HFFc6 (cell line): ENCODE measurements at regions not wholly inside any gene's neighbourhood (a gene's known extent, or its start where the extent isn't known, plus 50 kb on each side); places are given as distances from the start of the nearest gene placed in this dataset.

ENCODE experiments used
- DNase-seq: peaks from one replicate; pipeline ENCODE4 v3.0.0-alpha.2; 2018
- H3K27ac Mint-ChIP-seq: 2 replicates; pipeline ENCODE4 v1.8.0; 2020; ENCODE audit warnings: mild to moderate bottlenecking, mixed read lengths
- H3K27me3 Mint-ChIP-seq: 2 replicates; pipeline ENCODE4 v1.8.0; 2021; ENCODE audit warnings: mild to moderate bottlenecking, moderate library complexity, mixed read lengths; ENCODE audit not compliant: insufficient read depth
- H3K36me3 Mint-ChIP-seq: 2 replicates; pipeline ENCODE4 v1.8.0; 2021; ENCODE audit warnings: low read depth, mixed read lengths
- H3K4me1 Mint-ChIP-seq: 2 replicates; pipeline ENCODE4 v1.8.0; 2020; ENCODE audit warnings: low read depth, mixed read lengths
- H3K4me3 Mint-ChIP-seq: 2 replicates; pipeline ENCODE4 v1.8.0; 2020; ENCODE audit warnings: mild to moderate bottlenecking, moderate library complexity, mixed read lengths
- H3K9me3 Mint-ChIP-seq: 2 replicates; pipeline ENCODE4 v1.8.0; 2020; ENCODE audit warnings: mild to moderate bottlenecking, mixed read lengths
- CTCF ChIP-seq: fragments of 200-600 bp; sonication (generic); IDR thresholded peaks from 2 replicates; pipeline ENCODE4 v1.5.0; 2021; ENCODE audit warnings: antibody characterized with exemption, mild to moderate bottlenecking

DNA sequence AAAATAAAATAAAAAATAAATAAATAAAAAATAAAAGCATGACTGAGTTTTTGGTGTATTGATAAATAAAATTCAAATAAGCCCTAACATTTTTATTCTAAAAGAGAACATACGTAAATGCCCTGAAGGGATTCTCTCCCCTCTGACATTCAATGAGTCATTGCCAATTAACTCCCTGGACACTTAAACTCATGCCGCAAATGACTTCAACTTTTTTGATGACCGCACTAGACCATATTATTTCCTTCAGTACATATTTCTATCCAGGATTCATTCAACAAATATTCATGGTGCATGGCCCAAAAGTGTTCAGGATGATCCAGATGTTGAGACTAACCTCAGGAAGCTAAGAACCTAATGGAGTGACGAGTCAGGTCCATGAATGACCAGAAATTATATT lies 195.9 kb upstream of the LRRN1 start:
- no peak for DNase-seq
- peaks cover 26% of the 10 kb centered on the region for H3K9me3 Mint-ChIP-seq

GRCh38 chr3:3600665-3601340 lies 198.4 kb upstream of the LRRN1 start:
- no peak for DNase-seq
- no peak overlapping the region for H3K4me3 Mint-ChIP-seq
- no peaks in the 10 kb centered on the region for H3K4me1 Mint-ChIP-seq
- no peaks in the 10 kb centered on the region for H3K27me3 Mint-ChIP-seq
- H3K27ac Mint-ChIP-seq = no peak overlapping the region
- H3K36me3 Mint-ChIP-seq = no peaks in the 10 kb centered on the region
- TF ChIP-seq CTCF = no peak
- H3K9me3 Mint-ChIP-seq = peaks cover 9% of the 10 kb centered on the region

More for the DNA sequence above, 195.9 kb upstream of the LRRN1 start:
- no peak for TF ChIP-seq CTCF
- Mint-ChIP-seq H3K4me3 (no peak overlapping the region), H3K27me3 (no peaks in the 10 kb centered on the region), H3K4me1 (no peaks in the 10 kb centered on the region), H3K36me3 (no peaks in the 10 kb centered on the region), H3K27ac (no peak overlapping the region)

DNA sequence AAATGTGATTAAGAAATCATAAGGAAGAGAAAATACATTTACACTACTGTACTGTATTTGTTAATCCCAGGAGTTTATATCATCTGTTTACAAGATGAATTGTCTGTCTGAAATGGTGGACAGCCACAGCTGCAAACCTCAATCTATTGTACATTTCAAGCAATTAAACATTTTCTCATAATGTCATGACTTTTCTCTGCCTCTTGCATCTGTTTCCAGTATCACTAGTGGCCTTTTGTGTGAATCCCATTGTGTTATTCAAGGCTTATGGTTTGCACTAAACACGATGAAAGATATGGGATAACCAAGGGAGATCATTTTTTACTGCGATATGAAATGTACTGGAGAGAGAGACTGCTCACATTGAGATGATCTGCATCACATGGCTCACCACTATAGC lies 200.2 kb upstream of the LRRN1 start:
- Mint-ChIP-seq H3K4me1 (no peaks in the 10 kb centered on the region), H3K27me3 (no peaks in the 10 kb centered on the region), H3K27ac (no peak overlapping the region), H3K36me3 (no peaks in the 10 kb centered on the region), H3K9me3 (peaks cover 7% of the 10 kb centered on the region), H3K4me3 (no peak overlapping the region)
- DNase-seq = no peak
- TF ChIP-seq CTCF = no peak

GRCh38 chr3:3594986-3595385 lies 204.2 kb upstream of the LRRN1 start:
- TF ChIP-seq CTCF = no peak
- Mint-ChIP-seq H3K4me1 (no peaks in the 10 kb centered on the region), H3K4me3 (no peak overlapping the region), H3K36me3 (no peaks in the 10 kb centered on the region), H3K9me3 (peaks cover 16% of the 10 kb centered on the region; the same call in 1 of the 2 replicates), H3K27ac (no peak overlapping the region), H3K27me3 (no peaks in the 10 kb centered on the region)
- no peak for DNase-seq

GRCh38 chr3:3589715-3590130 lies 209.5 kb upstream of the LRRN1 start:
- H3K27me3 Mint-ChIP-seq = no peaks in the 10 kb centered on the region
- no peak overlapping the region for H3K4me3 Mint-ChIP-seq
- H3K9me3 Mint-ChIP-seq = peaks cover 43% of the 10 kb centered on the region
- no peaks in the 10 kb centered on the region for H3K36me3 Mint-ChIP-seq
- no peaks in the 10 kb centered on the region for H3K4me1 Mint-ChIP-seq
- no peak for TF ChIP-seq CTCF
- no peak overlapping the region for H3K27ac Mint-ChIP-seq
- DNase-seq = no peak

DNA sequence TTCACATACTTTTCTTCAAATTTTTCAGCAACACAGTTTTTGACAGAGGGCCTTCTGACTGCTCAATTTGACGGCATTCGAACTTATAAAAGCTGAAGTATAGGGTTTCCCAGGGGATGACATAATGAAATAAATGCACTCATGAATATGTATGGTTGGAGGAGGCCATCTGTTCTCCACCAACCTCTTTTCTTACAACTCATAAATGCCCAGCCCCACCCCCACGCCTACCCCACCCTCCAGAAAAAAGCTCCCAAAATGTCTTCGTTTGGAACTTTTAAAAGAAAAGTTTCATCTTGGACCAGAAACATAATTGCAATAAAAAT lies 211.6 kb upstream of the LRRN1 start:
- no peak for DNase-seq
- no peaks in the 10 kb centered on the region for H3K36me3 Mint-ChIP-seq
- H3K4me1 Mint-ChIP-seq = no peaks in the 10 kb centered on the region
- H3K27me3 Mint-ChIP-seq = no peaks in the 10 kb centered on the region
- no peak overlapping the region for H3K27ac Mint-ChIP-seq
- TF ChIP-seq CTCF = no peak
- H3K9me3 Mint-ChIP-seq = peaks cover 44% of the 10 kb centered on the region
- no peak overlapping the region for H3K4me3 Mint-ChIP-seq
